ENCODE measurements at regions not wholly inside any gene's neighbourhood (a gene's known extent, or its start where the extent isn't known, plus 50 kb on each side); places are given as distances from the start of the nearest gene placed in this dataset.
"Not testable (repeated sequence)": the region's sequence is repeated elsewhere in the genome, so short reads cannot be mapped to it uniquely, and the experiment has no call there.

DNA sequence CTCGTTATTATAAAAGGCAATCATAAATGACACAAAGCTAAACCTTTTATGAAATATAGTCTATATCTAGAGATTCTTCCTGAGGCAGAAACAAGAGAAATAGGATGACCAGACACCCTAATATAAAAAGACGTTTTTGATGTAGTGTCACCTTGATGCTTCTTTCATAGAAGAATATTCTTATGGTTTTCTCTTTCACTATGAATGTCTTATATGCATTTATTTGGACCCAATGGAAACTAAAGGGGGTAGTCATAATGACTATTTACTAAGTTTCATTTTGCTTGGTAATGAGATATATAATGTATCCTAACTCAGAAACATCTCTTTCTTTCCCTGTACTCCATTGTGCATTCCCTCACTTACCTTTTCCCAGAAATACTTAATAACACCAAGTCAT is 393.9 kb downstream of the RAP2B start:
- no peak for DNase-seq

DNA sequence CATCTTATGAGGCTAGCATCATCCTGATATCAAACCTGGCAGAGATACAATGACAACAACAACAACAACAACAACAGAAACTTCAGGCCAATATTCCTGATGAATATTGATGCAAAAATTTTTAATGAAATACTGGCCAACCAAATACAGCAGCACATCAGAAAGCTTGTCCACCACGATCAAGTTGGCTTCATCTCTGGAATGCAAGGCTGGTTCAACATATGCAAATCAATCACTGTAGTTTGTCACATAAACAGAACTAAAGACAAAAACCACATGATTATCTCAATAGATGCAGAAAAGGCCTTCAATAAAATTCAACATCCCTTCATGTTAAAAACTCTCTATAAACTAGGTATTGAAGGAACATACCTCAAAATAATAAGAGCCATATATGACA is 397.3 kb downstream of the RAP2B start:
- not testable (repeated sequence) for DNase-seq

DNA sequence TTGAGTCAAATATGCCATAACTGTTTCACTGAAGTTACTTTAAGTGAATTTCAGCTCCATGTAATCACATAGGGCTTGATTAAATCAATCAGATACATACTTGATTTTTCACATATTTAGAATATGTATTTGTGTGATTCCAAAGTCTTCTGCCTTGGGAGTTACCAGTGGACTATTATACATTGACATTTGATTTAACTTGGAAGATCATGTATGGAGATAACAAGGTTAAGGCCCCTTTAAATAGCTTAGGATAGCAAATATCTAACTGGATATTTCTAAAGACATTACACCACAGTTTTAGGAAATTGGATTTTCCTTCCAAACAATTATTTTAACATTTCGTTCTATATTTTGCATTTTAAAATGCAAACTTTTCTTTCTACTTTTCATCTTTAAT is 405.0 kb downstream of the RAP2B start:
- DNase-seq: no peak

DNA sequence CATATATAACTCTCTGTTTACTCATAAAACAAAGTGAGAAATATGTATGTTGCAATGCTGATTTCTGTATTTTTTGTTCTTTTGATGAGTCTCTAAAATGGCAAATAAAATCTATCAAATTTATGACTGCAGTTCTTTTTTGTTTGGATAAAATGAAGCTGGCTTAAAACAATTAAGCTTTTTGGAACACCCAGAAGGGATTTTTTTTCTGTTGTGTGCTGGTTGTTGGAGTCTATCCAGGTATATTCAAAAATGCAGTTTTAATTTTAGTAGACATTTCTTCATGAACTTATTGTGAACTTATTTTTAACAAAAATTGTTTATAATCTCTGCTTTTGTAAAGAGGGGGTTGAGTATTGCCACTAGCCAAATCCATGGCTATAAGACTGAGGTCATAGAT is 405.5 kb downstream of the RAP2B start:
- no peak for DNase-seq

DNA sequence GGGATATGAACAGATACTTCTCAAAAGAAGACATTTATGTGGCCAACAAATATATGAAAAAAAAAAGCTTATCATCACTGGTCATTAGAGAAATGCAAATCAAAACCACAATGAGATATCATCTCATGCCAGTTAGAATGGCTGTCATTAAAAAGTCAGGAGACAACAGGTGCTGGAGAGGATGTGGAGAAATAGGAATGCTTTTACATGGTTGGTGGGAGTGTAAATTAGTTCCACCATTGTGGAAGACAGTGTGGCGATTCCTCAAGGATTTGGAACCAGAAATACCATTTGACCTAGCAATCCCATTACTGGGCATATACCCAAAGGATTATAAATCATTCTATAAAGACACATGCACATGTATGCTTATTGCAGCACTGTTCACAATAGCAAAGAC is 408.5 kb downstream of the RAP2B start:
- DNase-seq: not testable (repeated sequence)

DNA sequence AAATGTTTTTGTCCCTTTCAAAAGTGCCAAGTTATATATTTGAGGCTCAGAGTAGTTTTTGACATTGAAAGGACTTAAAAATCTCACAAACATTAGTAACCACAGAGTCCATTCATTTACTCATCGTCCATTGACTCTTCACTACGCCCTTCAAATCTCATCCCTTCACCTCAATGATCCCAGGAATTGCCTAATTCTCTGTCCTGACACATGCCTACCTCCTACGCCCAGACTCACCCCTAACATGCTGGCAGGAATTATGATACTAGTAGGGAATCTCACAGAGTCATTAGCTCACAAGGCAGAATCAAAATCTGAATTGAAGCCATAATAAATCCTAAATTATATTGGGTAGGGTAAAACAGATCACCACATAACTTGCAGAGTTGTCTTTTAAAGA is 410.1 kb downstream of the RAP2B start:
- no peak for DNase-seq

DNA sequence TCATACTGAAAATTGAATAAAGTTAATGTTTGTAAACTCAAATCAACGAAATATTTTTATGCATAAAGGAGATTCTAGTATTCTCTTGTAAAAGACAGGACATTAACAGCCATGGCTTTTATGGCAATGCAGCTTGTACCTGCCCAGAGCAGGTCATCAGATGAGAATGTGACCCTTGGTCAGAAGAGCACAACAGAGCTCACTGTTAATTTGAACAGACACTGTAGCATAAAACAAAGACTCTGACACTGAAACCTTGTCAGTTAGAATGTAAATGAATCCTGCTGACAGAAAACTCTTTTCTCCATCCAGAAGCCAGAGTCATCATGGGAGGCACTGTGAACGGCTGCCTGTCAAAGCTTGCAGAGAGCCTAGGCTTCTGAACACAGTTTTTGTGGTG is 410.6 kb downstream of the RAP2B start:
- no peak for DNase-seq

DNA sequence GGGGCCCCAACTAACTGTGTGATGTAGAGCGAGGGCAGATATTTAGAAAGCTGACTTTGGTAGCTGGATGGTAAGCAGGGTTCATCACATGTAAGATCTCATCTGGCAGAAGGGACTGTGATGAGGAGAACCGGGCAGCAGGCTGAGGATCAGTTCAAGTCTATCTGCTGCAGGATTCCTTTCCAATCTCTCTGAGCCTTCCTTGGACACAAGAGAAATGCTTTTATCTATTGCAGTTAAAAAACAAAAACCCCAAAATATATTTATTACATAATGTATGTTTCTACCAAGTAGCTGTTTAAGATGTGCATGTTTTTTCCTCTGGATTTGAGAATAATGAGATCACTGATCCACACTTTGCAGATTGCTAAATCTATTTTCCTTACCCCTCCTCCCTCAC is 411.5 kb downstream of the RAP2B start:
- DNase-seq: no peak

DNA sequence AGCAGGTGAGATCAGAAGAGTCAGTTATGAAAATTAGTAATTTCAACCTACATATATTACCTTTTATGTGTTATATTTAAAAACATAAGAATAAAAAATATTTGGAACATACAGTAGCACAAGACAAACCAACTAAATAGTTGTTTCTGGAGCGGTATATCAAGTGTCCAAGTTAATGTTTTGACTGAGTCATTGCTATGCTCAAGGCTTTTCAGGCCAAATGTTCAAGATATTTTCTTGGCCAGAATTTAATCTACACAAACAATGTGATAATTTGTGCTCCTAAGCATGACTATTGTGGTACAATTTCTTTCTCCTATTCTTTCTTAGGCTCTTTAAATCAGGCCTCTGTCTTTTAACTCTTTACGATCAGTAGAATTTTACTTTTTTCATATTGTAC is 412.4 kb downstream of the RAP2B start:
- DNase-seq: no peak

DNA sequence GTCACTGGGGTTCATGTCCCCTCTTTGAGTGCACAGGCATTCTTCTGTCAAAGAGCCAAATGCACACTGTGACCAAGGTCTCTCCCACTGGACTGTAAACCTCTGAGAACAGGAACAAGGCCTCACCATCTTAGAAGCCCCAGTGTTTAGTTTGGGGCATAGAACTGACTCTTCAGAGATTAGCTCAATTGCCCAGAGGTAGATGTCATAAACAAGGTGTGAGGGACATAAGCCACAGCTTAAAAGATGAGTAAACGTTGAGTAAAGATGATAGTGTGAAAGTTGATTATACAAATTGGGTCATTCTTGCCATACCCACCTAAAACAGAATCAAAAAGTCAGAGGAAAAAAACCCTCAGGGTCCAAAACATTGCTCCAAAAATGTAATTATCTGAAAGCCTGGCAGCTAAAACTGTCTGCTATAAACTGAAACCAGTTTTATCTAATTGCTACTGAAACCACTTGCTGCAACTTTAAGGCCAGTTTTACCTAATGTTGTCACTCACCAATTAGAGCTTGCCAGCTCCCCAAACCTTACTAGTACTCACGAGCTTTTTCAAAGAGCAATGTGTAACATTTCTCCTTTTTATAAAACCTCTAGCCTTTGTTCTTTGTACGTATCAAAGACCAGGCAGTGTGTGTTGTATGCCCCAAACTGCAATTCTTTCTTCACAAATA is 415.2 kb downstream of the RAP2B start:
- DNase-seq: no peak

DNA sequence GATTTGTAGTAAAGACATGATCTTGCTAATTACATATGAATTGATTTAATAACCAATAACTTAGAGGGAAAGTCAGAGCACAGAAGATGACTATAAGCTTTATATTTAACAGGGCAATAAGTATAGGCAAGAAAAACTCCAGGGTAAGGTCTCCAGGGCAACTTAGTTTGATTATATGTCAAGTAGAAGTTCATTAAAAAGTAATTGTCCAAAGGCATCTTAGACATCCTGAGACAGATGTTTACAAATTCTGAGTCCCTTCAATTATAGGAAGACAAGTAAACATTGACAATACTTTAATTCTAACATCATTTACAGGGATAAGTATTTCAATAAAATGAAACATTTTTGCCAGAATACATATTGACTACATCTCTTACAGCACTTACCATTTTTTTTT is 416.0 kb downstream of the RAP2B start:
- DNase-seq: no peak

DNA sequence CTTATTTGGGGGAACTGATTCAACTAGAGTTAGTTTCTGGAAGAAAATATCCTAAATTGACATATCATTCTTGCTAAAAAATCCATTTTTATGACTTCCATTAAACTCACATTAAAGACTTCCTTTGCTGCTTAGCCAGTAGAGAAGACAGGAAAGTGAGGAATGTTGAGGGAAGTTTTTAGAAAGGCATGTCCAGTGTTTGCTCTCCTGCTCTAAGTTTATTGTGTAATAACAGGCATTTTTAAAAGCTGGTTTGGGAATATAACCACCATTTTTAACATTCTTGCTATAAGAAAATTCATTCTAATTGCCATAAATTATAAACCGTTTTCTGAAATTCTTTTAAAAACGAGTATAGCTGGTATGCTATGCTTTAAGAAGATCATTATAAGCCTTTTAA is 428.0 kb downstream of the RAP2B start:
- no peak for DNase-seq

DNA sequence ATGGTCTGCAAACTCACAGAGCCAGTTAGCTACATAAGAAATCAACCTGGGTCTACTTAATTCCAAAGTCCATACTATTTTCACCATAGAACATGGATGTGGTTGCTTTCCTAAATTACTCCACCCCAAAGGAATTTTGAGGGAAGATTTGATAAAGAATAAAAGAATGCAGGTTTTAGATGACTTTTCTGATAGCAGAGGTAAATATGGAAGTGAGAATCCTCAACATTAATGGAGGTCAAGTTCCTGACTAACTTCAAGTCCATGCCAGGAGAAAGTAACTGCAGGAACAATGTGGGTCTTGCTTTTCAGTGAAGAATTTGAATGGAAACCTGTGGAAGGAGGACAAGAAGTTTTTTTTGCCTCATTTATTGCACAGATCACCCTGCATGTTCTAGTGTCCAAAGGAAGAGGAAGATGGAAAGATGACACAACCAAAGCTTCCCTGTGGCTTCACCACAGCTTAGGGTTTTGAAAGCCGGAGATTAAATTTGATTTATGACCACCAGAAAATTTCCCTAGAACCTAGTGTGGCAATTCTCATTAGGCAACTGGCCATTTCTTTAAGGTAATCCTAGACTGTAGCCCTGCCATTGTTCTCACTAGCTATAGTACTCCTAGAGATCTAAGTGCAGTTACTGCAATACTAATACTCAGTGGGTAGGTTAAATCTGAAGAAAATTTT is 429.7 kb downstream of the RAP2B start:
- DNase-seq: no peak

DNA sequence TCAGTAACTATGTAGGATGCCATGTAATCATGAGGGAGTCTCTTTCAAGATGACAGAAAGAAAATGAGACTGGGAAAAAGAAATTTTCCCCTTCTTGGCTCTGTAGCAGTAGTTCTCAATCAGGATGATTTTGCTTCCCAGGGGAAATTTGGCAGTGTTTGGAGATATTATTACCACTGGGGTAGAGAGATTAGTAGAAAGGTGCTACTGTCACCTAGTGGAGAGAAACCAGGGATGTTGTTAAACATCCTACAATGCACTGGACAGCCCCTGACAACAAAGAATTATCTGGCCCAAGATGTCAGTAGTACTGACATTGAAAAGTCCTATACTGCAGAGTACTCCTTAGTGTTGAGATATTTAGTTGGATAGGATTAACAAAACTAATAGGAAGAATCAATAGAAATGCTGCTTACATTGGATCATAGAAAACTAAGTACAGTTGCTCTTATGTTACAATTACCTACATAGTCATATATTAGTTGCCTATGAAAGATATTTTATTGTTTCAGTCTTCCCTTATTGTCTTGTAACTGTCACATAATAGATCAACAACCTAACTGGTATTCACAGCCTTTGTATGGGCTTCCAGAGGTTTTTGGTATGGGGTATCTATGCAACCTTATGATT is 433.3 kb downstream of the RAP2B start:
- DNase-seq: no peak

DNA sequence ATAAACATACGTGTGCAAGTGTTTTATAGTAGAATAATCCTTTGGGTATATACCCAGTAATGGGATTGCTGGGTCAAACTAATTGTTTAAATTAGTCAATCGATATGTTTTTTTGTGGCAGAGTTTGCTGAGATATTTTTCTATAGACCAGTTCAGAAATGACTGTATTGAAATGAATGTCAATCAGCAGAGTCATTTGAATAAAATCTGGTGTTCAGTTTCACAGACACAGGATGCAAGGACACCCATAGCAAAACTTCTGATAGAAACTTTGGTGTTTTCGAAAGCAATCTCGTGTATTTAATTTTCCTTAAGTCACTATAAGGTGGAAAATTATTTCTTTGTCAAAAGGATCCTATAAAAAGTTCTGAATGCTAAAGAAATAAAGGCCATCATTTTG is 434.4 kb downstream of the RAP2B start:
- no peak for DNase-seq

DNA sequence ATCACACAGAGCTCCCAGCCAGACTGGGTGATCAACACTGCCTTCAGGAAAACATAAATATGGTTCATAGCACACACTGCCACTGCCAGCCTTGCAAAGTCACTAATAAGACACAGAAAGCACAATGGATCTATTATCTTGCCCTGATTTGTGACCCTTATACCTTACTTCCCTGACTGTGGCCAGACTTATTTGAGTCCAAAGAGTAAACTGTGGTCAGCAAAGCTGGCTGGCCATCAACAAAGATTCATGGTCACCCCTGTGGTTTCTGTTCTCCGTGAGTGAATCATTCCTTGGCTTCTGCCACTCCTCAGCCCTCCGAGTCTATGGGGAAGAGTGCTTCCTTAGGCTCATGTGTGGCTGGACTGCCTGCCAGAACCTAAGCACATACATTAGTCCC is 437.7 kb downstream of the RAP2B start:
- no peak for DNase-seq

DNA sequence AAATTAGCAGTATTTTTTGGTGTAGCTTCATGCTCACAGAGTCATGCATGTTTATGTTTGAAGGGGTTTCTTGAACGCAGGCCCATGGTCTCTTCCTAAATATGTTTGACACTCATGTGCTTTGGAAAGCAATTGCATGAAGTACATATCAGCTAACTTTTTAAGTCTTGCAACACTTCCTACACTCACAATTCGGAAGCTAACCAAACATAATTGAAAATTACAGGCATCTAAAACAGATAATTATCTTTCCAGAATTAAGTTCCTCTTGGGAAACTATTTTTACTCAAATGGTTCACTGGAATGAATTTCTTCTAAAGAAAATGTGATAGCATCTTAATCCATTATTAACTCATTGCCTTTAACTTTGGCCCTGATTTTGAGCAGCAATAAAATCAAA is 438.9 kb downstream of the RAP2B start:
- no peak for DNase-seq

DNA sequence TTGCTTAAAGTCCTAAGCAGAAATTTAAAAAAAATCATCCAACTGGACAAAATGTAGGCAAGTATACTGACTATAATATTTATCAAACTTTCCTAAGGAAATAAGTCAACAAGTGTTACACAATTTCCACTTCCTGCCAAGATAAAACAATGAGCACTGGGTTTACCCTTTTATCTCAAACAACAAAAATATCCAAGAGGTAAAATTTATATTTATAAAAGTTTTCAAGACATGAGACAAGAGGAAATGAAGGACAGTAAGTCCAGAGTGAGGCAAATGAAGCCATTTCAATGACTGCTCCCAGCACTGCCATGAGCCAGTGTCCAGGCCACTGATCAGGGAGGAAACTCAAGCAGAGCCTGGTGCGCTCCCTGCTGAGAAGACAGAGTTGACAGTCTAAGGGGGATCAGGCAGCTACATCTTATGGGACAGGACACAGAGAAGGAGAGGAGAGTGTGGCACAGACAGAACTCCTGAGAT is 439.4 kb downstream of the RAP2B start:
- no peak for DNase-seq

DNA sequence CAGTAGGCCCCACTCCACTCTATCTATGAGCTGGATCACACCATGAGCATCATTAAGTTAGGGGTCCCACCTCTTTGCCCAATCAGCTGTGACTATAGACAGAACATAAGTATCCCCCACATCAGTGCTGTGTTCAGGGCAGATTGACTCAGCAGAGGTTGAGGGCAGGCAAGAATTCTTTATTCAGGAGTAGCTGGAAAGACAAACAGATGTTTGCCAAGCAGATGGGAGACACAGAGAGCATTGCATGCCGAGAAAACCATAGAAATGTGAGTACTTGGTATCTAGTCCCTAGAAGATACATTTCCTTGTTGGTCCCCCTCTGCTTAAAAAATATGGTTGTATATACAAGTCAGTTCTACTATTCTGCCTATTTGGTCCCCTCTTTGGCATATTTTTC is 440.8 kb downstream of the RAP2B start:
- no peak for DNase-seq

DNA sequence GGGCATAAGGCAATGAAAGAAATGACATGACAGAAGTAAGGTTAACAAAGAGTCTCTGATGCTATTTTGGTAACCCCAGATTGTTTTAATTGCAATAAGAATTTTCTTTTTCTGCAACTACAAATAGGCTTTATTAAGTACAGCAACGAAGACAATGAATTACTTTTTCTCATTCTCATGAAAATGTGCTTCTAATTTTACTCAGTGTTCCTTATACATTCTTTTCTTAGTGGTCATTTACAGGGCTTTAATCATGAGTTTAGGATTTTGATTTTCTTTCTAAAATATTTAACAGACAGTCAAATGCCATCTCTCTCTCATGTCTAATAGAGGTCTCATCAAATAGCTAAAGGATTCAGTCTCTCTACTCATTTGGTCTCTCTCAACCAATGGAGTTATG is 452.1 kb downstream of the RAP2B start:
- no peak for DNase-seq

DNA sequence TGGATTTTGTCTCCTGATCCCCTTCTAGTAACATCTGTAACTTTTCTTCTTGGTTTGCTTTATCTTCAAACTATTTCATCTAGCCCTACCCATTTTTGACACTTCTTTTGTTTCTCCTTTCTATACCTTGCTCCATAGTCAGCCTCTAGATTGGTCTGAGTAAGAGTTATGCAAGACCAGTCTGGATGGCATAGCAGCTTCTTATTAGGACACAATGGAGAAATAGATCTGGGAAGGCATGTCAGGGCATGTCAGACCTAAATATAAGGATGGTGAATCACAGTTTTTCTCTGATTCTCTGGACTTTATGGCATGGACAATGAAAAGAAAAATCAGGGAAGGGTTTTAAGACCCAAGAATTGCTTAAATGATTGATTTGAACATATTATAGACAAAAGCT is 452.5 kb downstream of the RAP2B start:
- no peak for DNase-seq

DNA sequence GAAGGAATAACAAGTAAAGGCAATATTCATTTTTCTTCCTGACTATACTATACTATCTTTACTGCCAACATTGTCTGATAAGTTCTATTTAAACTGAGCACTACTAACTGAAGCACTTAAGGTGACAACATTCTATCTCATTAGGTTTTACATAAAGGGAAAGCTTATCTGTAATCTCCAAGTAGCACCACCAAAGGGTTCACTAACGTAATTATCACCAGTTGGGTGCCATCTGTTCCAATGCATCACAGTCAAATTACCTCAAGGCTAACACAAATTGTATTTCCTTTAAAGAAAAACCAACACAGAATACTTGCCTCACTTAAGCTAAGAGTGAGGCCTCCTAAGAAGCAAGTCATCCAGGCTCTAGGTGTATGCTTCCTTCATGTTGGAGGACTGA is 453.8 kb downstream of the RAP2B start:
- DNase-seq: no peak

DNA sequence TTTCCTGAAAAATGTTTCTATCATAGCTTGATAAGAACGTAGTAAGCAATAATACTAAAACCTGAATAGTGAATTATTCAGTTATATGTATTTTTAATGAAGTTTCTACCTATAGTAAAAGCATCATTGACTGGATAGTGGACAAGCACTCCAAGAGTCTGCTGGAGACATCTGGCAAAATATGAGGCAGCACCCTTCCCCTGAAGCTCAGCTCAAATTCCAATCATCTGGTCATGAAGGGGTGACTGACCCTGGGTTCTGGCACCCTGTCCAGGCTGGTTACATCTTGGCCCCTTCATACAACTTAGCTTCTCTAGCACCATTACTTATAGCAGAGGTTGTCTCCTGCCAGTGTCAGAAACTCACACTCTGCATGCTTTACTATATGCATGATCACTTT is 455.4 kb downstream of the RAP2B start:
- no peak for DNase-seq

DNA sequence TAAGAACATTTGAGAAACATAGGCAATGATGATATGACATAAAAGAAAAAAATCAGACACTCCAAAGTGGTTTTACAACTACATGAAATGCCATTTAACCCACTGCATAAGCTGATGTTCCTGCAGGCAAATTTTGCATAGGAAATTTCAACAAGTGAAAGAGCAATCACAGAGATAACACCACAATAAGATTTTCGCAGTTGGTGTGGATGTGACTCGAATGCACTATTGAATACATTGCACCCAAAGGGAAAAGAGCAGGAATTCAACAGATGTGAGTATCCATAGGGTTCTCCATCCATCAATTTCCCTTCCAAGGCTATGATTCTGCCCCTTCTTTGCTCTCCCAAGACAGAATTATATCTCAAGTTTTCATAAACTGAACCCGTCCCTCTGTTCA is 456.1 kb downstream of the RAP2B start:
- DNase-seq: no peak

Measured in T-helper 9 cell (primary cell).